Brain microvascular endothelial cell (primary cell): ENCODE measurements at regions not wholly inside any gene's neighbourhood (a gene's known extent, or its start where the extent isn't known, plus 50 kb on each side); places are given as distances from the start of the nearest gene placed in this dataset.
A peak's percentile ranks its signal among the peaks of the same experiment; 100 is the strongest.

Experiments used
- DNase-seq: peaks from one replicate; pipeline ENCODE4 v3.0.0-alpha.2; 2020
- H3K27ac ChIP-seq: fragments of 250-450 bp; sonication (Bioruptor Pico); 2 replicates; pipeline ENCODE4 v1.5.1; 2020; ENCODE audit warnings: mild to moderate bottlenecking, moderate library complexity
- H3K27me3 ChIP-seq: fragments of 250-450 bp; sonication (Bioruptor Pico); replicated peaks from 2 replicates; pipeline ENCODE4 v1.5.1; 2020; ENCODE audit warnings: mild to moderate bottlenecking
- H3K36me3 ChIP-seq: fragments of 250-450 bp; sonication (Bioruptor Pico); replicated peaks from 2 replicates; pipeline ENCODE4 v1.5.1; 2020; ENCODE audit warnings: mild to moderate bottlenecking
- H3K4me3 ChIP-seq: 2 replicates; pipeline ENCODE4 v1.5.1; 2011; ENCODE audit warnings: low read depth, mild to moderate bottlenecking, control low read depth, low read length, moderate library complexity
- in situ Hi-C: cut with HindIII; loops from 2 replicates; pipeline ENCODE4 v1.10.0; 2017; ENCODE audit warnings: low sequenced_read_pairs, low pct_ligation_motif_present
- TF ChIP-seq, protein P1 (sequence below): IDR thresholded peaks from 2 replicates; pipeline ENCODE4 v1.5.1; 2011; ENCODE audit warnings: low read depth, mild to moderate bottlenecking, moderate library complexity, low read length, control low read depth, inconsistent platforms; ENCODE audit errors: missing control alignments

DNA sequence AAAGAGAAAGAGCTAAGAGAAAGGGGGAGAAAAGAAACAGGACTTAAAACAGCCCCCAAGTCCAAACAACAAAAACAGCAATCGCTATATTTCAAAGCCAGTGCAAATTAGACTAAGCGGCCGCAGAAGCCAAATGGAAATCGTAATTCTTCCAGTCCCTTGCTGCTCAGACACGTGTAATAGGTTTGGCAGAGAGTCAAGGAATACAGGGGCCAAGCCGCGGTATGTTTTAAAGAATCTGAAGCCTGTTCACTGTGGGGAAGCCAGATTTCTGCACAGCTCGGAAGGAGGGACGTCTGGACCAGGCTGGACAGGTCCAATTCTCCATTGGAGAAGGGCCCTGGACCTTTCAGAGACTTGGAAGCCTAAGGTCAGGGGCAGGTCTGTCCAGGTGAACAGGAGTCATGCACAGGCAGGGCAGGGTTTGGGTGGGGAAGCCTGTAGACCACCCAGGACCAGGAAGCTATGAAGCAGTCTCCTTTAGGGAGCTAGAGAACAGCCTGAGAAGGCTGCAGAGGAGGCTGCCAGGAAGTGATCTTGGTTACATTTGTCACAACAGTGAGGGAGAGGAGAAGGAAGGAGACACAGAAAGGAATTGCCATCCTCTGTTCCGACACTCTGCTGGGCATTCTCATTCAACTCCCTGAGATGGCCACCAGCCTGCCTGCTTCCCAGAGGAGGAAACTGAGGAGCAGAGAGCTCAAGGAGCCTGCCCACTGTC, 265.5 kb upstream of the ISX start:
- Histone ChIP-seq H3K4me3 (no peak overlapping the region), H3K27me3 (no peaks in the 10 kb centered on the region), H3K36me3 (no peaks in the 10 kb centered on the region), H3K27ac (no peak overlapping the region)
- TF ChIP-seq, protein P1, sequence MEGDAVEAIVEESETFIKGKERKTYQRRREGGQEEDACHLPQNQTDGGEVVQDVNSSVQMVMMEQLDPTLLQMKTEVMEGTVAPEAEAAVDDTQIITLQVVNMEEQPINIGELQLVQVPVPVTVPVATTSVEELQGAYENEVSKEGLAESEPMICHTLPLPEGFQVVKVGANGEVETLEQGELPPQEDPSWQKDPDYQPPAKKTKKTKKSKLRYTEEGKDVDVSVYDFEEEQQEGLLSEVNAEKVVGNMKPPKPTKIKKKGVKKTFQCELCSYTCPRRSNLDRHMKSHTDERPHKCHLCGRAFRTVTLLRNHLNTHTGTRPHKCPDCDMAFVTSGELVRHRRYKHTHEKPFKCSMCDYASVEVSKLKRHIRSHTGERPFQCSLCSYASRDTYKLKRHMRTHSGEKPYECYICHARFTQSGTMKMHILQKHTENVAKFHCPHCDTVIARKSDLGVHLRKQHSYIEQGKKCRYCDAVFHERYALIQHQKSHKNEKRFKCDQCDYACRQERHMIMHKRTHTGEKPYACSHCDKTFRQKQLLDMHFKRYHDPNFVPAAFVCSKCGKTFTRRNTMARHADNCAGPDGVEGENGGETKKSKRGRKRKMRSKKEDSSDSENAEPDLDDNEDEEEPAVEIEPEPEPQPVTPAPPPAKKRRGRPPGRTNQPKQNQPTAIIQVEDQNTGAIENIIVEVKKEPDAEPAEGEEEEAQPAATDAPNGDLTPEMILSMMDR = no peak
- in situ Hi-C loops = no loop called here
- no peak for DNase-seq

DNA sequence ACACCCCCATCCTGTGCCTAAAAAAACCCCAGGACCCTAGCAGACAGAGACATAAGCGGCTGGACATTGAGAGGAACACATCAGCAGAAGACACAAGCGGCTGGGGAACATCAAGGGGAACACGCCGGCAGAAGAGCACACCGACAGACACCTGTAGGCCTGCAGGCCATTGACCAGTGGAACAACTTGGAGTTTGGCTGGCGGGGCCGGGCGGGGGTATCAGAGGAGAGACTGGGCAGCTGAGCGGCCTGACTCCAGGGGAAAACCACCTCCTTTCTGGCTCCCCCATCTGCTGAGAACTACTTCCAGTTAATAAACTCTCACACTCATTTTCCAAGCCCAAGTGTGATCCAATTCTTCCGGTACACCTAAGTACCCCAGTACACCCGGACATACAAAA, 264.7 kb upstream of the ISX start:
- Histone ChIP-seq H3K27ac (no peak overlapping the region), H3K27me3 (no peaks in the 10 kb centered on the region), H3K4me3 (no peak overlapping the region), H3K36me3 (no peaks in the 10 kb centered on the region)
- DNase-seq = no peak
- in situ Hi-C loops = no loop called here
- TF ChIP-seq, protein P1 = no peak

DNA sequence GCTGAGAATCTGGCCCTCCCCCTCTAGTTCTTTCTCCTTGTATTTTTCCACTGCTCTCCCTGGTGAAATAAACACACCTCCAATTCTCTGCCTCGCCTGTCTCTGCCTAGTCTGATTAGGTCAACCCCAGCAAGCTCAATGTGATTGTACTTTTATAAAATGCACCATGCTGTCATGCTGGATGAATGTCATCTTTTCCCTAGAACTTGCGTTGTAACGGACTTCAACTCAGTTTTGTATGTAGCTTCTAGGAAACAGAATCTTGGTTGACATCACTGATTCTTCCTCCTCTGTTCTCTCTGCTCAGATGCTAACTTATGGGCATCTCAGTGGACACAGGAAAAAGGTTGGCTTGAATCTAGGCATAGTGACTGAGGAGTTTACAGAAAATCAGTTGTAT, 261.9 kb upstream of the ISX start:
- Histone ChIP-seq H3K36me3 (no peaks in the 10 kb centered on the region), H3K4me3 (no peak overlapping the region), H3K27ac (no peak overlapping the region), H3K27me3 (no peaks in the 10 kb centered on the region)
- in situ Hi-C loops = no loop called here
- DNase-seq = no peak
- TF ChIP-seq, protein P1 = no peak

DNA sequence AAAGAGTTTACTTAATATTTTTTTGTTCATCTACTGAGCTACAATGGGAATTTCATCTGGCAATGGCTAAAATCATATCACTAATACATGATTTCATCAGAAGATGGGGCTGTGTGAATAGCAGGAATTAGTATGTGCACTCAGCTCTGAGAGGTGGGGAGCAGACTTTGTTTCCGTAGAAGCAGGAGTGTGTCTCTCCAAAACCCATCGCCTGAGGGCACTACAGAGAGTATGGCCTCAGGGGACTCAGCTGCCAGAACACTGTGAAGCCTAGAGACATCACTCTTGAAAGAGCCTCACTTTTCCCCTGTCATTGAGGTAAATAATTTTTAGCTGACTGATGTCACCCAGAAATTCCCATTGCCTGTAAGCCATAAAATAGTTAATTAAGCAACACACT, 261.4 kb upstream of the ISX start:
- in situ Hi-C loops = no loop called here
- no peak overlapping the region for H3K4me3 ChIP-seq
- no peak overlapping the region for H3K27ac ChIP-seq
- TF ChIP-seq, protein P1 = peak; percentile 26
- no peak for DNase-seq
- no peaks in the 10 kb centered on the region for H3K27me3 ChIP-seq
- H3K36me3 ChIP-seq = no peaks in the 10 kb centered on the region

DNA sequence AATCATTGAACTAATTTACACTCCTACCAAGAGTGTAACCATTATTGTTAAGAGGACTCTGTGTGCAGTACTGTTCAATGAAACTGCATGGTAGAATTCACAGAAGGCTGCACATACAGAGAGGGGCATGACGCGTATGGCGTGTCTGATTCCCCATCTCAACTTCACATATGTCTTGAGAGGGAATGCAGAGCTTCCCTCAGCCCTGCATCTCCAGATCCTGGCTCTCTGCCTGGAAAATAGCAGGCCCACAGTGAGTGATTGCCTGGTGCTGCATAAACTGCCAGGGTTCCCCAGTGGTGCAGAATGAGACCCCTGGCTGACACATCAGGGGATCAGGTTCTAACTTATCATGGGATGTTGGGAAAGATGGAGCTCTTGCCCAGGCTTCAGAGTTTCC, 260.2 kb upstream of the ISX start:
- in situ Hi-C loops = no loop called here
- Histone ChIP-seq H3K27ac (no peak overlapping the region), H3K36me3 (no peaks in the 10 kb centered on the region), H3K4me3 (no peak overlapping the region), H3K27me3 (no peaks in the 10 kb centered on the region)
- no peak for DNase-seq
- TF ChIP-seq, protein P1 = no peak

DNA sequence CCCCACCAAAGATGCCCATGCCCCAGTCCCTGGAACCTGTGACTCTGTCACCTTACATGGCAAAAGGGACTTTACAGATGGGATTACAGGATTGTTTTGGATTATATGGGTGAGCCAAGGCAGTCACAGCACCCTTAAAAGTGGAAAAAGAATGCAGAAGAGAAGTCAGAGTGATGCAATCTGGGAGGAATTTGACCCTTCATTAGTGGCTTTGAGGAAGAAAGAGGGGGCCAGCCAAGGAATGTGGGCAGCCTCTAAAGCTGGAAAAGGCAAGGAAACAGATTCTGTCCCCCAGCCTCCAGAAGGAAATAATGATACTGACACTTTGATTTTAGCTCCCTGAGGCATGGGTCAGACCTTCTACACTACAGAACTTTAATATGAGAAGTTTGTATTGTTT, 257.3 kb upstream of the ISX start:
- DNase-seq = no peak
- in situ Hi-C loops = no loop called here
- no peak overlapping the region for H3K27ac ChIP-seq
- no peaks in the 10 kb centered on the region for H3K27me3 ChIP-seq
- no peaks in the 10 kb centered on the region for H3K36me3 ChIP-seq
- H3K4me3 ChIP-seq = no peak overlapping the region
- TF ChIP-seq, protein P1 = no peak
